ENCODE measurements at regions not wholly inside any gene's neighbourhood (a gene's known extent, or its start where the extent isn't known, plus 50 kb on each side); places are given as distances from the start of the nearest gene placed in this dataset.

DNA sequence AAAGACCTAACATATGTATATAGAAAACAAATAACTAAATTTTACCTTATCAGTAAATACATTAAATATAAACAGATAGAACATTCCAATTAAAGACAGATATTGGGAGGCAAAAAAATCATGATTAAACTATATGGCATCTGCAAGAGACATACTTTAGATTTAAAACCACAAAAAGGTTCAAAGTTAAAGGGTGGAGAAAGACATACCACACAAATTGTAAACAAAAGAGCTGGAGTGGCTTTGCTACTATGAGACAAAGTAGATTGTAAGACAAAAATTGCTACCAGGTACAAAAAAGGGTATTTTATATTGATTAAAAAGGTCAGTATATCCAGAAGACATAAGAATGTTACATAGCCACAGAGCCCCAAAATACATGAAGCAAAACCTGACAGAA lies 200.2 kb downstream of the KCNRG start:
- H3K4me3 ChIP-seq, result no peak overlapping the region
- intact Hi-C loops (cut with DNase I; ENCODE audit: low total_unique reads) (no loop called here), in situ Hi-C loops (cut with MboI; ENCODE audit: low pct_ligation_motif_present in 1 of 4, low pct_unique_long_range_greater_than_20kb in 1 of 4, low sequenced_read_pairs in 3 of 4) (no loop called here)
- H3K4me1 ChIP-seq, result no peaks in the 10 kb centered on the region
- H3K36me3 ChIP-seq, result no peaks in the 10 kb centered on the region
- no peaks in the 10 kb centered on the region for H3K27me3 ChIP-seq
- H3K27ac ChIP-seq, result no peak overlapping the region
- H3K9me3 ChIP-seq, result peaks cover 0 to 15% of the 10 kb centered on the region in 2 donors
- DNase-seq, result no peak
- TF ChIP-seq POLR2A (IDR thresholded peaks at IDR 0.05), result no peak
- no peak for TF ChIP-seq CTCF (IDR thresholded peaks at IDR 0.05)
- no peak for TF ChIP-seq POLR2AphosphoS5 (IDR thresholded peaks at IDR 0.05)

- intact Hi-C loops (cut with DNase I; ENCODE audit: low total_unique reads), result no loop called here
- no peak for DNase-seq
- WGBS, 2 donors (ENCODE audit: low coverage in 1 of 2), result 96 to 100% methylated on average over 3 of the region's 3 CpGs
These were observed 204.5 kb downstream of the KCNRG start for GRCh38 chr13:50219743-50220142.

DNA sequence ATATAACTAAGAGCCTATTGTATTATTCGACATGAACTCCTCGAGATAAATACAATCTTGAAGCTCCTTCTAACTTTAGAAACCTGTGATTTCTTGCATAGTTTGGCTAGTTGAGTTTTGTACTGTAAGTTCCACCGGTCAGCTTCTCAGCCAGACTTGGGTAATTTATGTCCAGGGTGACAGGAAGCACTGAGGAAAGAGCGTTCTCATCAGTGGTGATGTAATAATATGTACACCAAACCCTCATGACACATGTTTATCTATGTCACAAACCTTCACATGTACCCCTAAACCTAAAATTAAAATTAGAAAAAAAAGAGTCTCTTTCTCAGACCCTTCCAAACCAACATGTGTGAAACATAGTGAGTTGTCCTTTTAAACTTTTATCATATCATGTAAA lies 205.7 kb downstream of the KCNRG start:
- in situ Hi-C loops (cut with MboI; ENCODE audit: low pct_ligation_motif_present in 1 of 4, low pct_unique_long_range_greater_than_20kb in 1 of 4, low sequenced_read_pairs in 3 of 4) (no loop called here), intact Hi-C loops (cut with DNase I; ENCODE audit: low total_unique reads) (no loop called here)
- no peak for DNase-seq
- Histone ChIP-seq H3K4me1 (peaks cover 0 to 7% (median 0%) of the 10 kb centered on the region in 4 donors), H3K4me3 (no peak overlapping the region), H3K27me3 (no peaks in the 10 kb centered on the region), H3K27ac (no peak overlapping the region), H3K9me3 (peaks cover 0 to 4% of the 10 kb centered on the region in 2 donors), H3K36me3 (no peaks in the 10 kb centered on the region)
- TF ChIP-seq EP300 (IDR thresholded peaks at IDR 0.05; ENCODE audit: low read depth) (no peak), CTCF (IDR thresholded peaks at IDR 0.05) (no peak), POLR2AphosphoS5 (IDR thresholded peaks at IDR 0.05) (no peak), POLR2A (IDR thresholded peaks at IDR 0.05) (no peak)
- WGBS, 2 donors (ENCODE audit: low coverage in 1 of 2), result 72 to 78% methylated on average over 4 of the region's 4 CpGs

More at GRCh38 chr13:50219743-50220142, 204.5 kb downstream of the KCNRG start:
- Histone ChIP-seq H3K9me3 (peaks cover 0 to 4% of the 10 kb centered on the region in 2 donors), H3K27me3 (no peaks in the 10 kb centered on the region), H3K36me3 (no peaks in the 10 kb centered on the region), H3K4me3 (no peak overlapping the region), H3K27ac (no peak overlapping the region), H3K4me1 (peaks cover 0 to 7% (median 0%) of the 10 kb centered on the region in 4 donors)
- TF ChIP-seq EP300 (IDR thresholded peaks at IDR 0.05; ENCODE audit: low read depth) (no peak), POLR2A (IDR thresholded peaks at IDR 0.05) (no peak), POLR2AphosphoS5 (IDR thresholded peaks at IDR 0.05) (no peak), CTCF (IDR thresholded peaks at IDR 0.05) (no peak)
- in situ Hi-C loops (cut with MboI; ENCODE audit: low pct_ligation_motif_present in 1 of 4, low pct_unique_long_range_greater_than_20kb in 1 of 4, low sequenced_read_pairs in 3 of 4), result no loop called here

- peak; percentile 60 for DNase-seq
- TF ChIP-seq CTCF (IDR thresholded peaks at IDR 0.05) (no peak), POLR2AphosphoS5 (IDR thresholded peaks at IDR 0.05) (peak in 2 of 3 donors; percentile 29 to 33)
- peak overlapping the region in 1 of 4 donors; percentile 15 for H3K27ac ChIP-seq
- no peaks in the 10 kb centered on the region for H3K9me3 ChIP-seq
- H3K4me1 ChIP-seq, result peaks cover 0 to 7% (median 0%) of the 10 kb centered on the region in 4 donors
- 40 to 44% methylated on average over 3 to 13 of the region's 13 CpGs for WGBS, 2 donors (ENCODE audit: low coverage in 1 of 2)
- in situ Hi-C loops (cut with MboI; ENCODE audit: low pct_ligation_motif_present in 1 of 4, low pct_unique_long_range_greater_than_20kb in 1 of 4, low sequenced_read_pairs in 3 of 4) (no loop called here), intact Hi-C loops (cut with DNase I; ENCODE audit: low total_unique reads) (no loop called here)
- H3K4me3 ChIP-seq, result no peak overlapping the region
- no peaks in the 10 kb centered on the region for H3K27me3 ChIP-seq
- H3K36me3 ChIP-seq, result no peaks in the 10 kb centered on the region
These were observed 207.5 kb downstream of the KCNRG start for GRCh38 chr13:50222569-50223332.

All from transverse colon (tissue), 4 donors.